ENCODE measurements at regions not wholly inside any gene's neighbourhood (a gene's known extent, or its start where the extent isn't known, plus 50 kb on each side); places are given as distances from the start of the nearest gene placed in this dataset.

- no peaks in the 10 kb centered on the region for H3K27me3 ChIP-seq
- TF ChIP-seq POLR2AphosphoS5 (IDR thresholded peaks at IDR 0.05), result no peak
- TF ChIP-seq POLR2A (IDR thresholded peaks at IDR 0.05), result no peak
- no peak for TF ChIP-seq CTCF (IDR thresholded peaks at IDR 0.05)
- TF ChIP-seq EP300 (IDR thresholded peaks at IDR 0.05), result no peak
- 90 to 92% methylated on average over 4 to 5 of the region's 5 CpGs for WGBS, 2 donors (ENCODE audit: low coverage in 1 of 2)
- H3K27ac ChIP-seq, result no peak overlapping the region
- no peak for ATAC-seq
- no peaks in the 10 kb centered on the region for H3K36me3 ChIP-seq
- no peaks in the 10 kb centered on the region for H3K9me3 ChIP-seq
- H3K4me3 ChIP-seq, result no peak overlapping the region
- H3K4me1 ChIP-seq, result no peaks in the 10 kb centered on the region
Observed at GRCh38 chr3:174531262-174531982, 327.7 kb upstream of the NAALADL2 start.

- 70% methylated on average over 1 of the region's 1 CpG; no CpG with 5 or more reads in 1 of the 2 donors for WGBS, 2 donors (ENCODE audit: low coverage in 1 of 2)
Observed at GRCh38 chr3:174532216-174532615, 326.9 kb upstream of the NAALADL2 start.

DNA sequence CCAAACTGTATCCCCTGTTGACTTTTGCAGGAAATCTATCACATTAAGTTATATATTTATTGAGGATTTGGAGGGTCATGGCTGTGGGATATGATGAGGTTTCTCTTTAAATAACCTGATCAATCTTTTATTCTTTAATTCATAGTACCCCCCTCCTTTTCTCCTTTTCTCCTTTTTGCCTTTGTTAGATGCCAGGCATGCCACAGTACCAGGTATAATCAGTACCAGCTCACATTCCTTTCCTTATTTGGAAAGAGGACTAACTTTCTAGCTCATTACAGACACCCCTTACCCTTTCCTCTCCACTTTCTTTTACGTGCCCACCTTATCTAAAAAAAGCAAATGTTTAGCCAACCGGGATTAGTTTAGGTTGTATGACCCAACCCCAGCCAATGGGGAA lies 326.4 kb upstream of the NAALADL2 start:
- Histone ChIP-seq H3K36me3 (no peaks in the 10 kb centered on the region), H3K27me3 (no peaks in the 10 kb centered on the region), H3K4me1 (no peaks in the 10 kb centered on the region), H3K27ac (no peak overlapping the region), H3K4me3 (no peak overlapping the region), H3K9me3 (no peaks in the 10 kb centered on the region)
- ATAC-seq, result no peak
- 77% methylated on average over 2 of the region's 2 CpGs; no CpG with 5 or more reads in 1 of the 2 donors for WGBS, 2 donors (ENCODE audit: low coverage in 1 of 2)
- TF ChIP-seq POLR2A (IDR thresholded peaks at IDR 0.05) (no peak), POLR2AphosphoS5 (IDR thresholded peaks at IDR 0.05) (no peak), EP300 (IDR thresholded peaks at IDR 0.05) (no peak), CTCF (IDR thresholded peaks at IDR 0.05) (no peak)

More at GRCh38 chr3:174532216-174532615, 326.9 kb upstream of the NAALADL2 start:
- no peaks in the 10 kb centered on the region for H3K27me3 ChIP-seq
- no peak overlapping the region for H3K4me3 ChIP-seq
- H3K9me3 ChIP-seq, result no peaks in the 10 kb centered on the region
- no peaks in the 10 kb centered on the region for H3K36me3 ChIP-seq
- no peaks in the 10 kb centered on the region for H3K4me1 ChIP-seq
- no peak for TF ChIP-seq POLR2A (IDR thresholded peaks at IDR 0.05)
- TF ChIP-seq CTCF (IDR thresholded peaks at IDR 0.05), result no peak
- TF ChIP-seq EP300 (IDR thresholded peaks at IDR 0.05), result no peak
- TF ChIP-seq POLR2AphosphoS5 (IDR thresholded peaks at IDR 0.05), result no peak
- no peak for ATAC-seq
- H3K27ac ChIP-seq, result no peak overlapping the region

GRCh38 chr3:174533286-174533685 lies 325.8 kb upstream of the NAALADL2 start:
- H3K9me3 ChIP-seq, result no peaks in the 10 kb centered on the region
- no peak for TF ChIP-seq POLR2A (IDR thresholded peaks at IDR 0.05)
- no peak for TF ChIP-seq POLR2AphosphoS5 (IDR thresholded peaks at IDR 0.05)
- TF ChIP-seq CTCF (IDR thresholded peaks at IDR 0.05), result no peak
- no peak for TF ChIP-seq EP300 (IDR thresholded peaks at IDR 0.05)
- 87 to 93% methylated on average over 1 to 2 of the region's 2 CpGs for WGBS, 2 donors (ENCODE audit: low coverage in 1 of 2)
- no peaks in the 10 kb centered on the region for H3K36me3 ChIP-seq
- no peaks in the 10 kb centered on the region for H3K27me3 ChIP-seq
- ATAC-seq, result no peak
- H3K27ac ChIP-seq, result no peak overlapping the region
- no peaks in the 10 kb centered on the region for H3K4me1 ChIP-seq
- H3K4me3 ChIP-seq, result no peak overlapping the region

GRCh38 chr3:174536319-174536718 lies 322.8 kb upstream of the NAALADL2 start:
- Histone ChIP-seq H3K27ac (no peak overlapping the region), H3K36me3 (no peaks in the 10 kb centered on the region), H3K4me1 (no peaks in the 10 kb centered on the region), H3K4me3 (no peak overlapping the region), H3K27me3 (no peaks in the 10 kb centered on the region), H3K9me3 (no peaks in the 10 kb centered on the region)
- WGBS, 2 donors (ENCODE audit: low coverage in 1 of 2), result 71 to 78% methylated on average over 4 of the region's 4 CpGs
- ATAC-seq, result no peak
- no peak for TF ChIP-seq EP300 (IDR thresholded peaks at IDR 0.05)
- TF ChIP-seq POLR2A (IDR thresholded peaks at IDR 0.05), result no peak
- TF ChIP-seq POLR2AphosphoS5 (IDR thresholded peaks at IDR 0.05), result no peak
- TF ChIP-seq CTCF (IDR thresholded peaks at IDR 0.05), result no peak

Measured in gastroesophageal sphincter (tissue), 4 donors.